SK-N-SH (cell line): ENCODE measurements at regions not wholly inside any gene's neighbourhood (a gene's known extent, or its start where the extent isn't known, plus 50 kb on each side); places are given as distances from the start of the nearest gene placed in this dataset.

Source experiments
- ELF1 ChIP-seq: IDR thresholded peaks from 2 replicates; pipeline ENCODE4 v1.4.0; 2012
- EP300 ChIP-seq, 2 experiments: IDR thresholded peaks; 2 replicates each; pipeline versions ENCODE4 v1.4.0 to v1.6.1; 2012; ENCODE audit warnings: borderline replicate concordance in 1 of 2, low read depth in 1 of 2, low read length in 1 of 2
- EZH2phosphoT487 ChIP-seq: fragments of 200-600 bp; sonication (generic); IDR thresholded peaks from 2 replicates; pipeline ENCODE4 v1.6.1; 2017; ENCODE audit warnings: low read depth, mixed run types, mild to moderate bottlenecking, antibody characterized with exemption, moderate library complexity, borderline replicate concordance
- GATA2 ChIP-seq: sonication (generic); formaldehyde crosslinking; IDR thresholded peaks from 2 replicates; pipeline ENCODE4 v1.5.0; 2020; ENCODE audit warnings: mild to moderate bottlenecking, missing genetic modification reagents
- NFIC ChIP-seq: IDR thresholded peaks from 2 replicates; pipeline ENCODE4 v1.4.0; 2012; ENCODE audit warnings: borderline replicate concordance
- POLR2AphosphoS5 ChIP-seq: IDR thresholded peaks from 2 replicates; pipeline ENCODE4 v1.6.1; 2012; ENCODE audit warnings: low read depth, low read length
- RAD21 ChIP-seq: IDR thresholded peaks from 2 replicates; pipeline ENCODE4 v1.6.1; 2012; ENCODE audit warnings: mild to moderate bottlenecking, low read length
- RCOR1 ChIP-seq: fragments of 150-350 bp; IDR thresholded peaks from 2 replicates; pipeline ENCODE4 v1.6.1; 2017; ENCODE audit warnings: antibody characterized with exemption, low read length
- SIN3A ChIP-seq: IDR thresholded peaks from 2 replicates; pipeline ENCODE4 v1.6.1; 2012; ENCODE audit warnings: low read depth, mild to moderate bottlenecking, low read length, moderate library complexity, borderline replicate concordance
- SMC3 ChIP-seq: IDR thresholded peaks from 2 replicates; pipeline ENCODE4 v1.6.1; 2012; ENCODE audit warnings: low read depth, low read length, improper control_type of control experiment
- YY1 ChIP-seq: IDR thresholded peaks from 2 replicates; pipeline ENCODE4 v1.4.0; 2012; ENCODE audit warnings: low read depth, mild to moderate bottlenecking
- TF ChIP-seq, protein P1 (sequence below): fragments of 200-600 bp; sonication (generic); IDR thresholded peaks from 2 replicates; pipeline ENCODE4 v1.6.1; 2017; ENCODE audit warnings: antibody characterized with exemption, mild to moderate bottlenecking, moderate library complexity
- TF ChIP-seq, protein P2 (sequence below): IDR thresholded peaks from 2 replicates; pipeline ENCODE4; 2012
- TF ChIP-seq, protein P3 (sequence below): IDR thresholded peaks from 2 replicates; pipeline ENCODE4 v1.4.0; 2012; ENCODE audit warnings: low read depth, borderline replicate concordance

DNA sequence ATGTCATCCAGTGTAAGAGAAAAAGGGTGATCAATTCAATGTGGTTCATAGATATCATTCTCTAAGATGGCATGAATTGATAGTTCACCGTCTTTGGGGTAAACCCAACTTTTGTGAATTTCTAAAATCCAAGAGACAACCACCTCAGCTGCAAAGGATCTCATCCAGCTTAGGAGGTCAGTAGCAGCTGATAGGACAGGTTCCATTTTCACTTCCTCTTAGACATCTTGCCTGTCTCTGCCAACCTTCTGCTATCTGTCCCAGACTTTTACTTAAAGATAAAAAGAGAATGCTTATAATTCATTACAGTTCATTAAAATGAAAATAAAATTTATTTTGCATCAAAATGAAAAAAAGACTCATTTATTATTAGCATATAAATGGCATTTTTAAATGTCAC lies 468.2 kb downstream of the XYLT1 start:
- TF ChIP-seq, protein P1, sequence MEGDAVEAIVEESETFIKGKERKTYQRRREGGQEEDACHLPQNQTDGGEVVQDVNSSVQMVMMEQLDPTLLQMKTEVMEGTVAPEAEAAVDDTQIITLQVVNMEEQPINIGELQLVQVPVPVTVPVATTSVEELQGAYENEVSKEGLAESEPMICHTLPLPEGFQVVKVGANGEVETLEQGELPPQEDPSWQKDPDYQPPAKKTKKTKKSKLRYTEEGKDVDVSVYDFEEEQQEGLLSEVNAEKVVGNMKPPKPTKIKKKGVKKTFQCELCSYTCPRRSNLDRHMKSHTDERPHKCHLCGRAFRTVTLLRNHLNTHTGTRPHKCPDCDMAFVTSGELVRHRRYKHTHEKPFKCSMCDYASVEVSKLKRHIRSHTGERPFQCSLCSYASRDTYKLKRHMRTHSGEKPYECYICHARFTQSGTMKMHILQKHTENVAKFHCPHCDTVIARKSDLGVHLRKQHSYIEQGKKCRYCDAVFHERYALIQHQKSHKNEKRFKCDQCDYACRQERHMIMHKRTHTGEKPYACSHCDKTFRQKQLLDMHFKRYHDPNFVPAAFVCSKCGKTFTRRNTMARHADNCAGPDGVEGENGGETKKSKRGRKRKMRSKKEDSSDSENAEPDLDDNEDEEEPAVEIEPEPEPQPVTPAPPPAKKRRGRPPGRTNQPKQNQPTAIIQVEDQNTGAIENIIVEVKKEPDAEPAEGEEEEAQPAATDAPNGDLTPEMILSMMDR: no peak
- TF ChIP-seq YY1 (no peak), EZH2phosphoT487 (no peak), EP300 (IDR thresholded peaks at IDR 0.05; ENCODE audit: borderline replicate concordance in 1 of 2, low read depth in 1 of 2, low read length in 1 of 2) (no peak), RCOR1 (no peak), RAD21 (no peak), POLR2AphosphoS5 (no peak), NFIC (no peak), GATA2 (CRISPR knock-in tag) (no peak), SMC3 (no peak), SIN3A (no peak), ELF1 (no peak)
- TF ChIP-seq, protein P2, sequence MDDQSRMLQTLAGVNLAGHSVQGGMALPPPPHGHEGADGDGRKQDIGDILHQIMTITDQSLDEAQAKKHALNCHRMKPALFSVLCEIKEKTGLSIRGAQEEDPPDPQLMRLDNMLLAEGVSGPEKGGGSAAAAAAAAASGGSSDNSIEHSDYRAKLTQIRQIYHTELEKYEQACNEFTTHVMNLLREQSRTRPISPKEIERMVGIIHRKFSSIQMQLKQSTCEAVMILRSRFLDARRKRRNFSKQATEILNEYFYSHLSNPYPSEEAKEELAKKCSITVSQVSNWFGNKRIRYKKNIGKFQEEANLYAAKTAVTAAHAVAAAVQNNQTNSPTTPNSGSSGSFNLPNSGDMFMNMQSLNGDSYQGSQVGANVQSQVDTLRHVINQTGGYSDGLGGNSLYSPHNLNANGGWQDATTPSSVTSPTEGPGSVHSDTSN: no peak
- TF ChIP-seq, protein P3, sequence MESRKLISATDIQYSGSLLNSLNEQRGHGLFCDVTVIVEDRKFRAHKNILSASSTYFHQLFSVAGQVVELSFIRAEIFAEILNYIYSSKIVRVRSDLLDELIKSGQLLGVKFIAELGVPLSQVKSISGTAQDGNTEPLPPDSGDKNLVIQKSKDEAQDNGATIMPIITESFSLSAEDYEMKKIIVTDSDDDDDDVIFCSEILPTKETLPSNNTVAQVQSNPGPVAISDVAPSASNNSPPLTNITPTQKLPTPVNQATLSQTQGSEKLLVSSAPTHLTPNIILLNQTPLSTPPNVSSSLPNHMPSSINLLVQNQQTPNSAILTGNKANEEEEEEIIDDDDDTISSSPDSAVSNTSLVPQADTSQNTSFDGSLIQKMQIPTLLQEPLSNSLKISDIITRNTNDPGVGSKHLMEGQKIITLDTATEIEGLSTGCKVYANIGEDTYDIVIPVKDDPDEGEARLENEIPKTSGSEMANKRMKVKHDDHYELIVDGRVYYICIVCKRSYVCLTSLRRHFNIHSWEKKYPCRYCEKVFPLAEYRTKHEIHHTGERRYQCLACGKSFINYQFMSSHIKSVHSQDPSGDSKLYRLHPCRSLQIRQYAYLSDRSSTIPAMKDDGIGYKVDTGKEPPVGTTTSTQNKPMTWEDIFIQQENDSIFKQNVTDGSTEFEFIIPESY: no peak
